ENCODE measurements at regions not wholly inside any gene's neighbourhood (a gene's known extent, or its start where the extent isn't known, plus 50 kb on each side); places are given as distances from the start of the nearest gene placed in this dataset.
"Not testable (repeated sequence)": the region's sequence is repeated elsewhere in the genome, so short reads cannot be mapped to it uniquely, and the experiment has no call there.

DNA sequence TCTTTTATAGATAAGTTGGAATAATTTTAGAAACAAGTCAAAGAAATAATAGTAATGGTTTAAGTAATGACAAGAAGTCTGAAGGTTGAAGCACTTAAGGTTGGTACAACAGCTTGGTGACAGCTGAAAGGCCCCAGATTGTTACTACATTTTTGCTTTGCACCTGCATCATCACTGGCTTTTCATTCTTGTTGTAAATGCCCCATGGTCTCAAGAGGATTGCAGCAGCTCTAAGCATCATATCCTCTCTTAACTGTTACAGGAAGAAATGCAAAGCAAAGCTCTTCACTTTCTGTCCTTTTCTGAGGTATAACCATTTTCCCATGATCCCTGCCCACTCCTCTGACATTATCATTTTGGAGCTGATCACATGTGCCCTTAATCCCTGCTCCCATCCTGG is 461.0 kb downstream of the RPIA start:
- not testable (repeated sequence) for DNase-seq (ENCODE audit: low spot score)

DNA sequence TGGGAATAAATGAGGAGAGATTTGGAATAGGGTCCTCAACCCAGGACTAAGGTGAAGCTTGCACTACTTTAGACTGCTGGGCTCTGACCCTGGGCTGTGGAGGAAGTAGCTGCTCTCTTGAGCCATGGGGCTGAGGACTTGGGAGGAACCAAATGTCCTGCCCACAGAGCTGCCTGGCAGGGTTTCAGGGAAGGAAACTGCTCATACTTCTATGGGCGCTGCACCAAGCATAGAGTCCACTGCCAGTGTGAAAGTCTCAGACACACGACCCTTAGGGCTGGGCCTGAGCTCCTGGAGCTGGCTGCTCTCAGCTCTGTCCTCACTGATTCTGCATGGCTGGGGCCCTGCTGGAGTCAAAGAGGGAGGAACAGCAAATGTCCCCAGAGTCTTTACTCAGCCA is 461.7 kb downstream of the RPIA start:
- not testable (repeated sequence) for DNase-seq (ENCODE audit: low spot score)

DNA sequence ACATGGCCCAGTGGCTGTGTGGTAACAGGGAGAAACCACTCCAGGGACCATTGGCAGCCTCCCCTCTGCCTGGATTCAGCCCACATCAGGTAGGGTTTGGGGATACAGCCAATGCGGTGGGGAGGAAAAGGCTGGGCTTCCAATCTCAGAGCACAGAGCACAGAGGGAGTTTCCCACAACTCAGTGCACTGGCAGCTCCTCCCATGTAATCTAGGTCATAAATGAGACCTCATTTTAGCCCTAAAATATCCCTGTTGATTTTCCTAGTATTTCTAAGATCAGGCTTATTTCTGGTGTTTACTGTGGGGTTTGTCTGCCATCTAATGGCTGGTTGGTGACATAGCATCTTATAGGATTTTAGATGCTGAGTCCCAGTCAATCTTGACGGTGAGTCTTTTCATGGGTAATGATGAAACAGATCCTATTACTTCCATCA is 462.8 kb downstream of the RPIA start:
- not testable (repeated sequence) for DNase-seq (ENCODE audit: low spot score)

DNA sequence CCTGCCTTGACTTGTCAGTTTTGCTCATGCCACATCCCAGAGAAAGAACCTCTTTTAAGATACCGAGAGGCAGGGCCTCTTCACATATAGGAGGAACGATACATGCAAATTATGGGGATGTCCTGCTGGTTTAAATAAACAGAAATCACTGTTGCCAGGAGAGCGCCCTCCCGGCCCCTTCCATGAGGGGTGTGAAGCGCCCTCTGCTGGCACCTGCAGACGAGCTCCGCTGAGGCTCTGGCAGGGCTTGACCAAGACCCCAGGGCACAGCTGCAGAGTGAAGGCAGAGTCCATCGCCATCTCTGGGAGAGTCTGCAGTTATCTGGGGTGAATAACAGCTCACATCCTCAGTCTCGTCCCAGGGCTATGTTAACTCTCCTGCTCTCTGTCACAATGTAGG is 468.8 kb downstream of the RPIA start:
- DNase-seq (ENCODE audit: low spot score), result not testable (repeated sequence)

DNA sequence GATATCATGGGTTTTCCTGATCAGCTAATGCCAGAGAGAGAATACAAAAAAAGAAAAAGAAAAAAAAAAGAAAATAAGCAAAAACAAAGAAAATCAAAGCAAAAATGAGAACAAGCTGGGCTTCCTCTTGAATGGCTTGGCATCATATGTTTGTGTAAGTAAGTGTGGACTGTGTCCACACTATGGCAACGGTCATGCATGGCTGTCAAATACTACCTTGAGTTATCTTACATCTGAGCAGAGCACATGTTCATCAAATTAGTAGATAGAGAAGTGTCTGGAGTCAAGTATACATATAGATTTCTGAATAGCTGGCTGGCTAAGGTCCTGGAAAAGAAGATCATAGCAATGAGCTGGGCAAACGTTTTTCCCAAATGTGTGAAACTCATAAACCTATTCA is 470.2 kb downstream of the RPIA start:
- not testable (repeated sequence) for DNase-seq (ENCODE audit: low spot score)

DNA sequence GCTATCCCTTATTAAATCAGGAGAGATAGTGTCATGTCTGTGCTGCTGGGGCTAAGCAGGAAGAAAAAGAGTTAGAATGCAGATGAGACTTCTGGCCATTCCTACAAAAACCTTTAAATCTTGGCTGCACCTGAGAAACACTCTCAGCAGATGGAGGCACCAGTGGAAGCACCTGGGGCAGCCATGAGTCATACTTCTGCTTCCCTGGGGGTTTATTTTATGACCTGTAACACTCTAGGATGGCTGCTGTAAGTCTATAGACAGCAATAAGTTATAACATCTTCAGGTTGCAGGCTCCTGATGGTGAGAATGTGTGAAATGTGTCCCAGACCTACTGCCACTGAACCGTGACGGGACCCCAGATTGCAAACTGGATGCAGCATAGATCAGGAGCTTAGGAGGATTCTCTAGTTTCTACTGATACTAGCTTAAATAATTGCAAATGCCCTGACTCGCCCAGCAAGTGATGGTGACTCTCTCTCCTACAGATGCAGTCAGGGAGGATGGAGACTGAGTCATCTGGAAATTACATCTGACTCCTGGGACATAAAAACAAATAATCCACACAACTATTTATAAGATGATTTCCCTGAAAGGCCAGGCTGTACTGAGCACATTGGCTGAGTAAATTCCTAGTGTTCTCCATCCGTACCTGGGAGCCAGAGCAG is 479.2 kb downstream of the RPIA start:
- not testable (repeated sequence) for DNase-seq (ENCODE audit: low spot score)

DNA sequence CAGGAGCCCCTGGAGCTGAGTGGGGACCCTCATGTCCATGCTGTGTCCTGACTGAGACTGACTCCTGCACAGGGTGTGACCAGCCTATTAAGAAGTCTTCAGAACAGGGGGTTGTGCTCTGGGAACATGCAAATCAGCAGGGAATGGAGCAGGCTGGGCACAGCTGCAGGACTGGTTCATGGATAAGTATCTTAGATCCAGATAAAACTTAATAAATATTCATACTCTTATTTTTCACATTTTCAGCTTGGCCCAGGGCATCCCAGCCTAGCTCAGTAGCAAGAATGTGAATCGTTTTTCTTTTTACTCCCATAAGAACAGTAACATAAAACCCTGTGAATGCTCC is 479.7 kb downstream of the RPIA start:
- DNase-seq (ENCODE audit: low spot score), result not testable (repeated sequence)

DNA sequence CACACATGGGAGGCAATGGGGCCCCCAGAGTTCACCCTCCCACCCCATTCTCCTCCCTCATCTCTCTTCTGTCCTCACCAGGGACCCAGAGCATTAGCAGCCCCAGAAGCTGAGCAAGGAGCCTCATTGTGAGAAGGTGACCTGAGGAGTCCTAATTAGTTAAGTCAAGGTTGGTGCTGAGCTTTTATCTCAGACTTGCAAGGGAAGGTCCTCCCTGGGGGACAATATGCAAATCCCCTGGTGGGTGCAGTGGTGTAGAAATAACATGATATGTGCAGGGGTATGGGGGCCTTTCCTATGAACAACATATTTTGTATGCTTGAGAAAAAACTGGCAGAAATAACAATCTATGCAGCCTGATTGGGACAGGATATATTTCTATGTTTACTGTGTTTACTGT is 485.5 kb downstream of the RPIA start:
- DNase-seq (ENCODE audit: low spot score), result not testable (repeated sequence)

DNA sequence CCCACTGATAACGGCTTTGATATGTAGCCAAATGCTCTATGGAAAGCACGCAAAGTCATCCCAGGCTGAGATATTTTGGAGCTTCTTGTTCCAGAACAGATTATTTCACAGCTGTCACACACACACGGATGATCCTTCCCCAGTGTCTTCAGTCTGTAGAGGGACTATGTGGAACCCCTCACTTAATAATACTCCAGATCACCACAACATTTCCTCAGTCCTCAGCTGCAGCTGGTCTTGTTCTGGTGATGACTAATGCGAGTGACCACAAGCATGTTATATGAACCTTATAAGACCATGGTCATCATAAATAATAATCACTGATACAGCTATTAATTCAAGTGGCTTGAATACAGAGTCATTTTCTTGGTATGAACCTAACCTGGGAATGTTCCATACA is 490.7 kb downstream of the RPIA start:
- not testable (repeated sequence) for DNase-seq (ENCODE audit: low spot score)

DNA sequence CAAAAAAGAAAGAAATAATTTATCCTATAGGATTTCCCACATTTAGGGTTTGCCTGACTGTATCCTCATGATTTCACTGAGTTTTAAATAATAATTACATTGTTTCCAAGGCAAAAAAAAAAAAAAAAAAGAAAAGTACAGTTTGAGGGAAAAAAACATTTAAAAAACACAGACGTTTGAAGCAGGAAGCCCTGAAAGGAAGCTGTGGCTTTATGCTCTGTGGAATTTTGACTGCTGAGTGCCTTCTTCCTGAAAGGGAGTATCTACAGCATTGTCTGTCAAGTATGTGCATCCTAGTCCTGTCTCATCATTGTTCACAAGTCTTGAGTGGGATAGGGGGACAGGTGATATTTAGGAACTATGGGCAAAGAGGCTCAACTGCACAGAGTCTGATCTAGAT is 493.3 kb downstream of the RPIA start:
- not testable (repeated sequence) for DNase-seq (ENCODE audit: low spot score)

DNA sequence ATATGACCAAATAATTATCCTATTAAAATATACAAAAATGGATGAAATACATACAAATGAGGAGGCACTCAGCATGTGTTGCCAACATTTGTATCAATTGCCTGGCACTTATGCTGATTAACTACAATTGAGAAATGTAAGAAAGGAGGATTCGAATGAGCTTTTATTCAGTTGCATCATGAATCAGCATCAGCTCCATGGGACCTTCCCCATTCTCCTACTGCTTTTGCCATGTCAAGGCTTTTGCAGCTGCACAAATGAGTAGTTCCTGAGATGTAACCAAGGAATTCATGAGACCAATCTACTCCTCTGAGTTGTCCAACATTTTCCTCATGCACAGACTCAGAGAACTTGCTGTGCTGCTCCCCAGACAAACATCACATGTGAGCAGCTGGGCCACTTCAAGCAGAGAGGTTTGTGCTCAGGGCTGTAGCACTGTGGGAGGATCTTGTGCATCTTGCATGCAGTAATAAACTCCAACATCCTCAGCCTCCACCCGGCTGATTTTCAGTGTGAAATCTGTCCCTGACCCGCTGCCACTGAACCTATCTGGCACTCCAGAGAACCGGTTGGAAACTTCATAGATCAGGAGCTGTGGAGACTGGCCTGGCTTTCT is 504.3 kb downstream of the RPIA start:
- not testable (repeated sequence) for DNase-seq (ENCODE audit: low spot score)

DNA sequence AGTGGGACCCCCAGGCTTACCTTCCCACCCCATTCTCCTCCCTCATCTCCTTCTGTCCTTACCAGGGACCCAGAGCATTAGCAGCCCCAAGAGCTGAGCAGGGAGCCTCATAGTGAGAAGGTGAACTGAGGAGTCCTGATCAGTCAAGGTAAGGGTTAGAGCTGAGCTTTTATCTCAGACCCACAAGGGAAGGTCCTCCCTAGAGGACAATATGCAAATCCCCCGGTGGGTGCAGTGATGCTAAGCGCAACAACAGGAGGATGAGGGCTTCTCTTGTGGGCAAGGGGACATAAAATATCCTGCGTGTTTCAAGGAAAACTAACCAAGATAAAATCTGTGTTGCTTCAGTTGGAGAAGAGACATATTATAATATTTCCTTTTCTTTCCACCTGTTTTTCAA is 505.2 kb downstream of the RPIA start:
- DNase-seq (ENCODE audit: low spot score), result not testable (repeated sequence)

DNA sequence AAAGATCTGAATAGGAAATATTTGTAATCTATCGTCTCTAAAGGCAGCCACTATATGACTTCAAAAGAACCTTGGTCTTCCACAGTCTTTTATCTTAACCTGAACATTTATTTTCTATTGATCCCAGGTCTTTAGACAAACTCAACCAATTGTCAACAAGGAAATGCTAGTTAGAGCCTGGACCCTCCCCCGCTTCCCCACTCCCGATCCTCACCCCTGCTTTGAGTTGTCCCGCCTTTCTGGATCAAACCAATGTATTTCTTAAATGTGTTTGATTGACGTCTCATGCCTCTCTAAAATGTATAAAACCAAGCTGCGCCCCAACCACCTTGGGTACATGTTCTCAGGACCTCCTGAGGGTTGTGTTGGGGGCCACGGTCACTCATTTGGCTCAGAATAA is 506.6 kb downstream of the RPIA start:
- not testable (repeated sequence) for DNase-seq (ENCODE audit: low spot score)

DNA sequence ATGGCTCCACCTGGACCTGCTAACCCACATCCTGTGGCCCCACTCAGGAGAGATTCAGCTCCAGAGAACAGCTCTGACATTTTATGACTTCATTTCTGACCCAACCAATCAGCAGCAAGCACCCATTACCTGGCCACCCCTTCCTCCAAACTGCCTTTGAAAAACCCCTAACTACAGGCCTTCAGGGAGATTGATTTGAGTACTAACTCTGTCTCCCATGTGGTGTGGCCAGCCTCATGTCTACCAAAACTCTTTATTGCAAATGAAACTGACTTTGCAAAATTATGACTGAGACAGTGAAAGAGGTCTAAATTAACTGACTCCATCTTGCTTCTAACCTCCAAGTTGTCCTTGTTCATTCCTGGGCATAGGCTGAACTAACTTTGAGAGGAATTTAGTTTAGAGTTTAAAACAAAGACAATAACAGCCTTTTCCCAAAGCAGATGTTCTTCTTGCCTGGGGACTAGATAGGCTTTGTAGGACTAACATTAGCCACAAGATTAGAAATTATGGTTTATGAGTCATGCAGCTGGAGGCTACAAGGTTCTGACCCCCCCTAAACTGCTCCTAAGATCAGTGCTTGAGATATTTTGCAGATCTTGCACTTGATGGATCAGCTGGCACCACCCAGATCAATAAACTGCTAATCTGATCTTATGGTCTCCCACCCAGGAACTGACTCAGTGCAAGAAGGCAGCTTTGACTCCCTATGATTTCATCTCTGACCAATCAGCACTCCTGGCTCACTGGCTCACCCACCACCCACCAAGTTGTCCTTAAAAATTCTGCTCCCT is 508.2 kb downstream of the RPIA start:
- DNase-seq (ENCODE audit: low spot score), result not testable (repeated sequence)

DNA sequence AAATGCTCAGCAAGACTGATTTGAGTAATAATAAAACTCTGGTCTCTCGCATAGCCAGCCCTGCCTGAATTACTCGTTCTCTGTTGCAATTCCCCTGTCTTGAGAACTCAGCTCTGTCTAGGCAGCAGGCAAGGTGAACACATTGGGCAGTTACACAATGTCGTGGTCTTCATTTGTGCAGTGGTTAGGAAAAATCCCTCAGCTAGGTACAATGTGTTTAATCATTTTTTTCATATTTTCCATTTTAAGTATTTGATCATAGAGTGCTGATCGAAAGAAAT is 508.7 kb downstream of the RPIA start:
- not testable (repeated sequence) for DNase-seq (ENCODE audit: low spot score)

DNA sequence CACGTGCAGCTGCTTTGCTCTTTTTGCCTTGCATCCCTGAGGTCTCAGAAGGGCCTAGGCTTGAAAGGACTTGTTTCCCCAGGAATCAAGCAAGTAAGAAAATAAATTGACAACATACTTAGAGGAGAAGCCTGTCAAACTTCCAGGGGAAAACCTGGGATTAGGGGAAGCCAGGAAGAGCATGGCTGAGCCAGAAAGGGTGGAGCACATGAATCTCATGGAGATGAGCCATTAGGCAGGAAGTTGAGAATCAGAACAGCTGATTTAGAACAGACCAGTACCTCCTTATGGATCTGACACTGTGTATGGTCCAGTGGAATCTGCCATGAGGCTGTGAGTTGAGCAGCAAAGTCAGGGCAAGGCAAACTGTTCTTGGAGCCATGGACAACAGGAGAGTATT is 511.0 kb downstream of the RPIA start:
- not testable (repeated sequence) for DNase-seq (ENCODE audit: low spot score)

DNA sequence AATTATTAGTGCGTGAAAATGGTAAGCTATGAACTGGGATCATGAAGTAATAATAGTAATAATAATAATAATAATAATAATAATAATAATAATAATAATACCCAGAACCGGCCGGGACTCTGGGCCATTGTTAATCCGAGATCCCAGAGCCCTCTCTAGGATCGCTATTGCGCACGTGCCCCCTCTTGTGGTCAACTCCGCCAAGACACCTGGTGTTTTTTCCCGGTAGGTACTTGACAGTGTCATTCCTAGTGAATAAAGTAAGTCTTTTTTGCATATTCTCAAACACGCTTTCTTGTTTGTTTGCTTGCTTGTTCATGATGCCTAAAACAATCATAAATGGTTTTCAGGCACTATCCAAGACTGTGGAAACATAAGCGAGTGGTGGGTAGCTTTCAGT is 513.7 kb downstream of the RPIA start:
- DNase-seq (ENCODE audit: low spot score), result peak; percentile 17

DNA sequence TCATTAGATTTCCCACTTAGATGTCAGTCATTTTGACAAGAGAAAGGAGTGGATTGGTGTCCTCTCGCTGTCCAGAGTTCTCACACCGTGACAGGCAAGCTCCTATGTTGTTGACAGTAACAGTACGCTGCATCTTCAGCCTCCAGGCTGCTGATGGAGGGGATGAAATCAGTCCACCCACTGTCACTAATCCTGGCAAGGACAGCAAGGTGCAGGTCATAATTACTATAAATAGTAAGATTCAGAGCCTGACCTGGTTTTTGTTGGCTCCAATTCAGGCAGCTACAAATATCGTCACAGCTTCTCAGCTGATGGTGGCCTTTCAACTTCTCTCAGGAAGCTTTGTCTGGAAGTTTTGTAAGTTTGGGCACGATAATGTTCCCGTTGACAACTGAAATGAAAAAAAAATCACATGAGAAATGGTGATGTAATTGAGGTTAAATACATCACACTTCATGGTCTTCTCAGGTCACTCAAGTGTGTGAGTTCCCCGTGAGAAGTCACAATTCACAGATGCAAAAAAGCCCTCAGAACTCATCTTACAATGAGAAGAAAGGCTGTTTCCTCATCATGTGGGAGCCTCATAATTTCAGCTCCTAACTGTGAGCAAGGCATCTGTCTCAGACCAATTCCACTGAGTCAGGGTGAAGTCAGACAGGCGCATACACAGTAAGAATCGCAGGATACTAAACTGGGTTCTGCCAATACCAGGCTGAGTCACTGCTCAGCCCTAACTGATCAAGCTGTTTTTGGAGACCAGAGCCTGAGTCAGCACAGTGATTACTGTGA is 516.9 kb downstream of the RPIA start:
- DNase-seq (ENCODE audit: low spot score), result not testable (repeated sequence)

DNA sequence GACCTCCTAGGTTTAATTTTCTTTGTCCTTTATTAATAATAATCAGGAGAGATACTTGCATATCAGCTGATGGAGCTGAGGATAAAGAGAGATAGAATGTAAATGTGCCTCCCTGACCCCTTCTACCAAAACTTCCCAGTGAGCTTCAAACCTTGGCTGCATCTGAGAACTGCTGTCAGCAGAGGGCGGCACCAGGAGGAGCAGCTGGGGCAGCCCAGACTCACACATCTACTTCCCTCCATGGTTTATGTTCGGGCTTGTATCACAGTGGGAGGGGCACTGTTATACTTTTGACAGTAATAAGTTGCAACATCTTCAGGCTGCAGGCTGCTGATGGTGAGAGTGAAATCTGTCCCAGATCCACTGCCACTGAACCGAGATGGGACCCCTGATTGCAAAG is 521.7 kb downstream of the RPIA start:
- not testable (repeated sequence) for DNase-seq (ENCODE audit: low spot score)

DNA sequence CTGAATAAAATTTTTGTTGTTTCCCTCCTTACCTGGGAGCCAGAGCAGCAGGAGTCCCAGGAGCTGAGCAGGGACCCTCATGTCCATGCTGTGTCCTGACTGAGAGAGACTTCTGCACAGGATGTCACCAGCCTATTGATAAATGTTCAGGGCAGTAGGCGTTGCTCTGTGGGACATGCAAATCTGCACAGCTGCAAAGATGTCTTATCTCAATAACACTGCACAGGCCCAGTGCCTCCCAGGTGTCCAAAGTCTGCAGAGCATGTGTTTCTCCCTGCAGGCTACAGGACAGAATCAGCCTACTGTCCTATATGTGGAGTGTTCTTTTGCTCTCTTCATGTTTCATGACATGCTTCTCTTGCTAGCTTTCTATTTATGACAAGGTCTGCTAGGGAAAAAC is 522.3 kb downstream of the RPIA start:
- not testable (repeated sequence) for DNase-seq (ENCODE audit: low spot score)

DNA sequence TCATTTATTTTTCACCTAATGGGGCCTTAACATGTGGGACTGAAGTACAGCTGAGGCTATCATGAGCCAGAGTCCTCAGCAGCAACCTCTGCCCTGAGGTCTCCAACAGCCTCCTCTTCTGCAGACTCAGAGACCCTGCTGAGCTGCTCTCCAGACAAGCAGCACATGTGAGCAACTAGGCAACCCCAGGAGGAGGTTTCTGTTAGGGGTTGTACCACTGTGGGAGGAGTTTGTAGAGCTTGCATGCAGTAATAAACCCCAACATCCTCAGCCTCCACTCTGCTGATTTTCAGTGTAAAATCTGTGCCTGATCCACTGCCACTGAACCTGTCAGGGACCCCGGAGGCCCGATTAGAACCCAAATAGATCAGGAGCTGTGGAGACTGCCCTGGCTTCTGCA is 530.0 kb downstream of the RPIA start:
- DNase-seq (ENCODE audit: low spot score), result not testable (repeated sequence)

DNA sequence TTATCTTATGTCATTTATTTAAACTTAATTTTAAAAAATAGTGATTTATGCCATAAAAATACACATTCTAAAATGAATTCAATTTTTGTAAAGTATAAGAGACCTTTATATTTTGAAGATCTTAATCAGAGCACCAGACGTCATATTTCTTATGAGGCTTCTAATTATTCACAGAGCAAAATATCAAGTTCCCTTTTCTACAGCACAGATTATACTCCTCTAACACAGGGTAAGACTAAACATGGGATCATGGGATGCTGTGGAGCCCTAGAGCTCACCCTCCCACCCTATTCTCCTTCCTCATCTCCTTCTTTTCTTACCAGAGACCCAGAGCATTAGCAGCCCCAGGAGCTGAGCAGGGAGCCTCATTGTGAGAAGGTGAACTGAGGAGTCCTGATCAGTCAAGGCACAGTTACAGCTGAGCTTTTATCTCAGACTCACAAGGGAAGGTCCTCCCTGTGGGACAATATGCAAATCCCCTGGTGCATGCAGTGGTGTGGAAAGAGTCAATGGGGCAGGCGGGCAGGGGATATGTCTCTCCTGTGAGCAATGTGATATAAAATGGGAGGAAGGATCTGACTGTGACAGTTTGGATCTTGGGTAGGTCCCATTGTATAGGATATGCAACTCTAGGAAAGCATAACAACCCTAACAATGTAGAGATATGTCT is 530.7 kb downstream of the RPIA start:
- not testable (repeated sequence) for DNase-seq (ENCODE audit: low spot score)

Measured in iPS-NIHi11 (cell line).